ENCODE measurements at regions not wholly inside any gene's neighbourhood (a gene's known extent, or its start where the extent isn't known, plus 50 kb on each side); places are given as distances from the start of the nearest gene placed in this dataset.

DNA sequence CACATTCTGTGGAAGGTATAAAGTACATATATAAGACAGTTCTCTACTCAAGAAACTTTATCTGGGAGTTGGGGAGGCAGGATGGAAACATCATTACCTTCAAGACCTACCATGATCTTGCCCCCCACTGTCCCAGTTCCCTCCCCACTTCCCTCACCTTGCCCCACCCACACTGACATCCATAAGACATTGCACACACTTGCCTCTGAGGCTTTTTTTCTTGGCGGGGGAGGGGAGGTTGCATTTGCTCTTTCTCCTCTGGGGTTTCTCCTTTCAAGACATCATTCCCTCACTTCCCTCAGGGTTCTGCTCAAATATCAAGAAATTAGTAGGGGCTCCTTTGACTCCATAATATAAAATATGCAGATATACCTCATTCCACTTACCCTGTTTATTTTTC, 276.0 kb downstream of the ARL4A start:
- H3K27me3 Mint-ChIP-seq, result peaks cover 6% of the 10 kb centered on the region
- no peaks in the 10 kb centered on the region for H3K4me1 Mint-ChIP-seq
- ATAC-seq (ENCODE audit: low read depth) (no peak), DNase-seq (ENCODE audit: low spot score in 2 of 2) (no peak)
- H3K9me3 Mint-ChIP-seq, result no peaks in the 10 kb centered on the region
- no peak overlapping the region for H3K4me3 Mint-ChIP-seq
- H3K27ac Mint-ChIP-seq, result no peak overlapping the region
- no peaks in the 10 kb centered on the region for H3K36me3 Mint-ChIP-seq

DNA sequence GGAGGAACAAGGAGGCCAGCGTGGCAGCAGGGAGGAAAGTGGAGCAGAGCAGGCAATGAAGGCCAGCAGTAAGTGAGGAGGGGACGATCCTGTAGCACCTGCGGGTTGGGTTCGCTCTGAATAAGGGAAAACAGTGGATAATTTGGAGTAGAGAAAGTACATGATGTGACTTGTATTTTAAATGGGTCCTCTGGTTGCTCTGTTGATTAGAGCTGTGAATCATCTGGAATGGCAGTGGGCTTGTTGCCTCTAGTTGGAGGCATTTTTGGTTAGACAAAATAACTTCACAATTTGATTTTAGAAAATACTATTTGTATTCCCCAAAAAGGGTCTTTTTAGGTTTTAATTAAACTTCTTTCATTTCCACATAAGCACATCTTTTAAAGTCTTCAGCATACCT, 277.4 kb downstream of the ARL4A start:
- Mint-ChIP-seq H3K4me3 (no peak overlapping the region), H3K4me1 (no peaks in the 10 kb centered on the region), H3K36me3 (no peaks in the 10 kb centered on the region), H3K27me3 (peaks cover 5% of the 10 kb centered on the region), H3K9me3 (no peaks in the 10 kb centered on the region), H3K27ac (no peak overlapping the region)
- DNase-seq (ENCODE audit: low spot score in 2 of 2), result no peak
- ATAC-seq (ENCODE audit: low read depth), result no peak

DNA sequence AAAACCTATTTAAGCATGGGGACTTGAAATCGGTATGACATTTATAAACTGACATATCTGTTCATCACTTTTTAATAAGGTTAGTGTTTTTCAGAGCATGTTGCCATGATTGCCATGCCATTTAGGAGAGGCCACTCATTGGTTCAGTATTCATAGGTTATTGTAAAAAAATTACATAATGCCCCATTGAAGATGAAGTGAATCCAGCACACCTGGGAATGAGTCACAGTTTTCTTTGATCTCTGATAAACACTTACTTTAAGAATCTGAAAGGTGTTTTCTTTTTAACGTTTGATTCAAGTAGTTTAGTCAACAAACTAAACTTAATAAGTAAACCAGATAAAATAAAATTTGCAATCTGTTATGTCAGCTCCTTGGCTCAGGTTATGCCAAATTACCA, 278.3 kb downstream of the ARL4A start:
- ATAC-seq (ENCODE audit: low read depth) (no peak), DNase-seq (ENCODE audit: low spot score in 2 of 2) (no peak)
- H3K36me3 Mint-ChIP-seq, result no peaks in the 10 kb centered on the region
- peaks cover 5% of the 10 kb centered on the region for H3K27me3 Mint-ChIP-seq
- no peaks in the 10 kb centered on the region for H3K9me3 Mint-ChIP-seq
- no peaks in the 10 kb centered on the region for H3K4me1 Mint-ChIP-seq
- H3K4me3 Mint-ChIP-seq, result no peak overlapping the region
- no peak overlapping the region for H3K27ac Mint-ChIP-seq

DNA sequence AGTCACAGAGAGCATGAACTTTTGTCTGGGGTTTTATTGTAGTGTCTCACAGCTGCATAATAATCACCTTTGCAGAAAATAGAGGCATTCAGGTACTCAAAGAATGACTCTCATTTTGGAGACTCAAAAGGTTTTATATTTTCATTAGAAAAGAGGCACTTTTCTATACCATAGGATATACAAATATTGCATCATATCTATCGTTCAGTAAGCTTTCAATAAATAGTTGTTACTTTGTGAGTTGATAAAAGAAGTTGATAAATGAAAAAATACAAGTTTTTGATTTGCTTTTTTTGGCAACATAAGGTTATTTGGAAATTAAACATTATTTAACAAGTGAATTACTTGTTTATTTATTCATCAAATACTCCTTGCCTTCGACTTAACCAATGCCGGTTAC, 279.9 kb downstream of the ARL4A start:
- Mint-ChIP-seq H3K4me1 (no peaks in the 10 kb centered on the region), H3K27me3 (peaks cover 5% of the 10 kb centered on the region)
- ATAC-seq (ENCODE audit: low read depth), result no peak

DNA sequence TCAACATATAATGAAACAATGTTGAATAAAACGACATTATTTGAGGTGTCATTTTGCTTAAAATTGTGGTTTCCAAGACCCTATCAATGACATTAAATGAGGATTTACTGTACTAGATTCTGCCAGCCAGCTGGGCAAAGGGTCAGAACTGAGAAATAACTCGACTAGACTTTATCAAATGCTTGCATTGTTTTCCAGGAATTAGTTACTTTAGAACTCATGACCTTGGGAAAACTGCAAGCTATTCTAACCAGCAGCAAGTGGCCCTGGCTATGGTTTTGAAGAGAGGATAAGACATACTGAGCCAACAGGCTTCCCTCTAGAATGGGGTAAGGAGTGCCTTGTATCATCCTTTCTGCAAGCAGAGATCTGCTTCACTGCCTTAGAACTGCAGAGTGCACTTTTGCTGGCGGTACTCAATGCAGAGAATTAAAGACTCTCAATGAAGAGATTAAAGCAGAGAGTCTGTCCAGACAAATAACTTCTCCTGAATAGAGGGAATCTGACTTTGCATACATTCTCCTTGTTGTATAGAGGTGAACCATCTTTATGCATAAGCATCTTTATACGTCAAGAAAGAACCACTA, 281.5 kb downstream of the ARL4A start:
- H3K4me3 Mint-ChIP-seq, result no peak overlapping the region
- no peaks in the 10 kb centered on the region for H3K36me3 Mint-ChIP-seq
- peaks cover 5% of the 10 kb centered on the region for H3K27me3 Mint-ChIP-seq
- DNase-seq (ENCODE audit: low spot score in 2 of 2), result no peak
- no peak for ATAC-seq (ENCODE audit: low read depth)
- no peak overlapping the region for H3K27ac Mint-ChIP-seq
- H3K4me1 Mint-ChIP-seq, result peaks cover 2% of the 10 kb centered on the region
- no peaks in the 10 kb centered on the region for H3K9me3 Mint-ChIP-seq

More for the DNA sequence above, 279.9 kb downstream of the ARL4A start:
- Mint-ChIP-seq H3K9me3 (no peaks in the 10 kb centered on the region), H3K4me3 (no peak overlapping the region), H3K36me3 (no peaks in the 10 kb centered on the region), H3K27ac (no peak overlapping the region)
- DNase-seq (ENCODE audit: low spot score in 2 of 2), result no peak

DNA sequence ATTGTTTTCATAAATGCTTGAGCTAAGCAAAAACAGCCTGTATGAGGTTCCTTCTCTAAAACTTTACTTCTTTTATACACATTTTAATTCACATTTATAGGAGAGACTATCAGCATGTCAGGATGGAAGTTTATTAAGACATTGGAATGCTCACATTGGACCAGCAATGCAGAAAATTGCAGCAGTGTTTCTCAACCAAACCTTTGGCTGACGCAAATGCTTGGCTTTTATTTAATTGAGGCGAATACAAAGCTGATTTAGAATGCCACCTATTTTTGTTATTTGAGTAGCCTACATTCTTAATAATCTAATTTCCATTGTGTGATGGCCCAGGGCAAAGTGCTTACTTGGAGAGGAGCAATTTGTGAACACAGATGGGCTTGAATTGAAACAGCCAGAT, 283.2 kb downstream of the ARL4A start:
- ATAC-seq (ENCODE audit: low read depth) (no peak), DNase-seq (ENCODE audit: low spot score in 2 of 2) (no peak)
- Mint-ChIP-seq H3K4me1 (peaks cover 2% of the 10 kb centered on the region), H3K27ac (no peak overlapping the region), H3K36me3 (no peaks in the 10 kb centered on the region), H3K9me3 (peaks cover 1% of the 10 kb centered on the region), H3K4me3 (no peak overlapping the region), H3K27me3 (peaks cover 2% of the 10 kb centered on the region)

DNA sequence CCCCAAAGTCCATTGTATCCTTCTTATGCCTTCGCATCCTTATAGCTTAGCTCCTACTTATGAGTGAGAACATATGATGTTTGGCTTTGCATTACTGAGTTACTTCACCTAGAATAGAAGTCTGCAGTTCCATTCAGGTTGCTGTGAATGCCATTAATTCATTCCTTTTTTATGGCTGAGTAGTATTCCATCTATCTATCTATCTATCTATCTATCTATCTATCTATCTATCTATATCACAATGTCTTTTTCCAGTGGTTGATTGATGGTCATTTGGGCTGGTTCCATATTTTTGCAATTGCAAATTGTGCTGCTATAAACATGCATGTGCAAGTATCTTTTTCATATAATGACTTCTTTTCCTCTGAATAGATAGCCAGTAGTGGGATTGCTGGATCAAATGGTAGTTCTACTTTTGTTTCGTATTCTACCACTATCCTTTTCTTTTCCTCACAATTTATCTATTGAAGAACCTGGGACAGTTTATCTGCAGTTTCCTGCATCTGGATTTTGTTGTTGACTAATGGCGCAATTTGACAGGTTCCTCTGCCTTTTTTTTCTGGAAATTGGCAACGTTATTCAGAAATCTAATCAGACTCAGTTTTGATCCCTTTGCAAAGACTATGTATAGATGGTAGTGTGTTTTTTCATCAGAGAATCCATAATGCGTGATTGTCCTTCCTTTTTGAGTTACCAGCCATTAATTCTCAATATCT, 287.2 kb downstream of the ARL4A start:
- Mint-ChIP-seq H3K4me3 (no peak overlapping the region), H3K9me3 (peaks cover 1% of the 10 kb centered on the region), H3K36me3 (no peaks in the 10 kb centered on the region), H3K27ac (no peak overlapping the region), H3K4me1 (peaks cover 2% of the 10 kb centered on the region), H3K27me3 (peaks cover 2% of the 10 kb centered on the region)
- DNase-seq (ENCODE audit: low spot score in 2 of 2), result no peak
- ATAC-seq (ENCODE audit: low read depth), result no peak

GRCh38 chr7:12975412-12975811, 288.0 kb downstream of the ARL4A start:
- Mint-ChIP-seq H3K36me3 (no peaks in the 10 kb centered on the region), H3K27ac (no peak overlapping the region), H3K4me3 (no peak overlapping the region), H3K4me1 (peaks cover 2% of the 10 kb centered on the region), H3K9me3 (peaks cover 1% of the 10 kb centered on the region), H3K27me3 (peaks cover 2% of the 10 kb centered on the region)
- ATAC-seq (ENCODE audit: low read depth) (no peak), DNase-seq (ENCODE audit: low spot score in 2 of 2) (no peak)

GRCh38 chr7:12979181-12979580, 291.7 kb downstream of the ARL4A start:
- DNase-seq (ENCODE audit: low spot score in 2 of 2) (no peak), ATAC-seq (ENCODE audit: low read depth) (no peak)
- H3K36me3 Mint-ChIP-seq, result no peaks in the 10 kb centered on the region
- H3K4me3 Mint-ChIP-seq, result no peak overlapping the region
- H3K27ac Mint-ChIP-seq, result no peak overlapping the region
- H3K9me3 Mint-ChIP-seq, result peaks cover 1% of the 10 kb centered on the region
- H3K4me1 Mint-ChIP-seq, result no peaks in the 10 kb centered on the region
- H3K27me3 Mint-ChIP-seq, result no peaks in the 10 kb centered on the region

DNA sequence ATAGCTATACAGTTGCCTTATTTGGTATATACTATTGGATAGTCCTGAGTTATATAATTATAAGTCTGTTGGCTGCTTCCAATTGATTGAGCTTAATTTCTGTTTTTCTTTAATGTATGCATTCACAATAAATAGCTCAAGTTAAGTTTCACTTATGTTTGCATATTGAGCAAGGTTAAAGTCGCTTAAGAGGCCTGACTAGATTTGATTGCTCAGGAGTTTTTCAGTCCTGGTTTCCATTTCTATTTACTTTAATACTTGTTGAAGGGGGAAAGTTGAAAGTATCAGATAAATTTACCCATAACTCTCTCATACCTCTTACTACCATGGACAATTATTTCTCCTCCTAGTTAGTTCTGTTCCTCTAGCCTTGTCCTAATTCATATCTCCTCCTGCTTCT, 294.7 kb downstream of the ARL4A start:
- no peak for ATAC-seq (ENCODE audit: low read depth)
- peaks cover 2% of the 10 kb centered on the region for H3K27me3 Mint-ChIP-seq

GRCh38 chr7:12984117-12984516, 296.7 kb downstream of the ARL4A start:
- Mint-ChIP-seq H3K27me3 (peaks cover 2% of the 10 kb centered on the region), H3K36me3 (no peaks in the 10 kb centered on the region), H3K27ac (no peak overlapping the region), H3K4me3 (no peak overlapping the region), H3K4me1 (no peaks in the 10 kb centered on the region), H3K9me3 (no peaks in the 10 kb centered on the region)
- ATAC-seq (ENCODE audit: low read depth), result no peak
- no peak for DNase-seq (ENCODE audit: low spot score in 2 of 2)

More for the DNA sequence above, 294.7 kb downstream of the ARL4A start:
- no peaks in the 10 kb centered on the region for H3K36me3 Mint-ChIP-seq
- no peak overlapping the region for H3K4me3 Mint-ChIP-seq
- H3K4me1 Mint-ChIP-seq, result no peaks in the 10 kb centered on the region
- no peak overlapping the region for H3K27ac Mint-ChIP-seq
- DNase-seq (ENCODE audit: low spot score in 2 of 2), result no peak
- no peaks in the 10 kb centered on the region for H3K9me3 Mint-ChIP-seq

DNA sequence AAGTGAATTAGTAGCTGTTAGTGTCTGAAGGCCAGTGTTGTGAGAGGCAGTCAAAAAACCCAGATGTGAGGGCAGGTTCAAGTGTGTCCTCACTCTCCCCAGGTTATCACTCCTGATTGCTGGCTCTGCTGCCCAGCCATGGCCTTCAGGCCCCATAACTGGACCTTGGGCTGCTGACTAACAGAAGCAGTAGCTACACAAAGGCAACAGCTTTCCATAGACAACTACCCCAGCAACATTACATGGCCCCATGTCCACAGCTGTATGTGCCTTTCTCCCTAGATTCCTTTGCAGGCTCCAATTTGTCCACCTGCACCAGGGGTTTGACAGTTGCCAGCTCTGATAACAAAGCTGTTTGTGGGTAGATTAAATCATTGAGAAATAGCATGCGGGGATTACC, 297.8 kb downstream of the ARL4A start:
- no peak for DNase-seq (ENCODE audit: low spot score in 2 of 2)
- ATAC-seq (ENCODE audit: low read depth), result no peak
- Mint-ChIP-seq H3K27ac (no peak overlapping the region), H3K27me3 (peaks cover 2% of the 10 kb centered on the region), H3K4me1 (no peaks in the 10 kb centered on the region), H3K9me3 (no peaks in the 10 kb centered on the region), H3K4me3 (no peak overlapping the region), H3K36me3 (no peaks in the 10 kb centered on the region)

DNA sequence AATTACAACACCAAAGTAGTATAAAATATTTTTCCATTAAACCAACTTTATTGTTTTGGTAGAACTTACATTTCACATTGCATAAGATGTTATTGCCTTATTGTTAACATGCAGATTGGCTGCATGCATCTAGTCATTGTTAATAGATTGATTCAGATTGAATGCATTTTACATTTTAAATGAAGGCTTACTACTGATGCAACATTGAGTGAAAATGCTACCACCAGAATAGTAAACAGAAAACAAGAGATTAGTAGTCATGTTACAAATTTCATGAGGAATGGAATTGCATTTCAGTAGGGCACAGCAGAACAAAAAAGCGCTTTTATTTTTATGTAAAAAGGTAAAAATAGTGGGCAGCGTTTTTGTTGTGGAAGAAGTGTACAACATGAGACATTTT, 298.3 kb downstream of the ARL4A start:
- DNase-seq (ENCODE audit: low spot score in 2 of 2), result no peak

DNA sequence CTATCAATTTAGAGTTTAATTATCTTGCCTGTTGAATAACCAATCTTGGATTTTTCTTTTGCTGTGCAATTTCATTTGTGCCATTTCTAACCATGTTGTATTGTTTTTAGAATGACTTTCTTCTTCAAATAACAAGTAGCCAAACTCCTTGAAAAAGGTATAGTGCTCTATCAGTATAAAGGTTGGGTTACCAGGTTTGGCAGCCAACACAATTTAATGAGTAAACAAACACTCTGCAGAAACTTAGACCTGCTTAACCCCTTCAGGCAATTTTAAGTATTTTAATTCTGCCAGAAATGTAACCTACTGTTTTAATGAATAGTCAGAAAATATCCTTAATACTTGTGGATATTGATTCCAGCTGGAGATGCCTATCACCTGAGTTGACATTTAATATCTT, 299.8 kb downstream of the ARL4A start:
- H3K9me3 Mint-ChIP-seq, result no peaks in the 10 kb centered on the region
- no peaks in the 10 kb centered on the region for H3K4me1 Mint-ChIP-seq
- no peak overlapping the region for H3K27ac Mint-ChIP-seq
- H3K36me3 Mint-ChIP-seq, result no peaks in the 10 kb centered on the region
- ATAC-seq (ENCODE audit: low read depth) (no peak), DNase-seq (ENCODE audit: low spot score in 2 of 2) (no peak)
- H3K27me3 Mint-ChIP-seq, result peaks cover 2% of the 10 kb centered on the region
- H3K4me3 Mint-ChIP-seq, result no peak overlapping the region

More for the DNA sequence above, 298.3 kb downstream of the ARL4A start:
- H3K4me3 Mint-ChIP-seq, result no peak overlapping the region
- H3K4me1 Mint-ChIP-seq, result no peaks in the 10 kb centered on the region
- peaks cover 2% of the 10 kb centered on the region for H3K27me3 Mint-ChIP-seq
- no peaks in the 10 kb centered on the region for H3K9me3 Mint-ChIP-seq
- no peak for ATAC-seq (ENCODE audit: low read depth)
- no peak overlapping the region for H3K27ac Mint-ChIP-seq
- no peaks in the 10 kb centered on the region for H3K36me3 Mint-ChIP-seq

DNA sequence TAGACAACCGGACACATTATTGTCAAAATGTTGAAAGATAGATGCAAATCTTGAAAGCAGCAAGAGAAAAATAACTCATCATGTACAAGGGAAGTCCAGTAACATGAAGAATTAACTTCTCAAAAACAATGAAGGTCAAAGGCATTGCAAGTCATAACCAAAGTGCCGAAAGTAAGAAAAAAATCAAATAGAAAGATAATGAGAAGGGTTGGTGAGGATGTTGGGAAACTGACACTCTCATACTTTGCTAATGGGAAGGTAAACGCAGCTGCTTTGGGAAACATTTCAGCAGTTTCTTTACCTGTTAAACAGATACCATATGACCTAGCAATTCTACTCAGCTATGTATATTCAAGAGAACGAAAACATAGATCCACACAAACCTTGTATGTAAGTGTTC, 303.0 kb downstream of the ARL4A start:
- Mint-ChIP-seq H3K4me1 (no peaks in the 10 kb centered on the region), H3K4me3 (no peak overlapping the region), H3K27me3 (no peaks in the 10 kb centered on the region), H3K27ac (no peak overlapping the region), H3K36me3 (no peaks in the 10 kb centered on the region), H3K9me3 (no peaks in the 10 kb centered on the region)
- ATAC-seq (ENCODE audit: low read depth) (no peak), DNase-seq (ENCODE audit: low spot score in 2 of 2) (no peak)

All from memory B cell (primary cell).